Mesothelial cell of epicardium (in vitro differentiated cells): ENCODE measurements at regions not wholly inside any gene's neighbourhood (a gene's known extent, or its start where the extent isn't known, plus 50 kb on each side); places are given as distances from the start of the nearest gene placed in this dataset.

ENCODE experiments used
- DNase-seq, 2 experiments: peaks; one replicate each; pipeline ENCODE4 v3.0.0; 2021; ENCODE audit warnings: low spot score in 2 of 2; ENCODE audit not compliant: unreplicated experiment in 2 of 2
- H3K27ac Mint-ChIP-seq: 2 replicates; pipeline ENCODE4 v1.8.0; 2021; ENCODE audit warnings: mixed read lengths
- H3K27me3 Mint-ChIP-seq: 2 replicates; pipeline ENCODE4 v1.8.0; 2021; ENCODE audit warnings: low read depth, mixed read lengths
- H3K36me3 Mint-ChIP-seq: 2 replicates; pipeline ENCODE4 v1.8.0; 2021; ENCODE audit warnings: mixed read lengths
- H3K4me1 Mint-ChIP-seq: 2 replicates; pipeline ENCODE4 v1.8.0; 2021; ENCODE audit warnings: mixed read lengths
- H3K4me3 Mint-ChIP-seq: 2 replicates; pipeline ENCODE4 v1.8.0; 2021; ENCODE audit warnings: mild to moderate bottlenecking, moderate library complexity, mixed read lengths
- H3K9me3 Mint-ChIP-seq: 2 replicates; pipeline ENCODE4 v1.8.0; 2021; ENCODE audit warnings: mixed read lengths
- TF ChIP-seq, protein P1 (sequence below): fragments of 200-600 bp; sonication (generic); IDR thresholded peaks from one replicate; pipeline ENCODE4 v1.5.0; 2021; ENCODE audit warnings: antibody characterized with exemption; ENCODE audit not compliant: unreplicated experiment

DNA sequence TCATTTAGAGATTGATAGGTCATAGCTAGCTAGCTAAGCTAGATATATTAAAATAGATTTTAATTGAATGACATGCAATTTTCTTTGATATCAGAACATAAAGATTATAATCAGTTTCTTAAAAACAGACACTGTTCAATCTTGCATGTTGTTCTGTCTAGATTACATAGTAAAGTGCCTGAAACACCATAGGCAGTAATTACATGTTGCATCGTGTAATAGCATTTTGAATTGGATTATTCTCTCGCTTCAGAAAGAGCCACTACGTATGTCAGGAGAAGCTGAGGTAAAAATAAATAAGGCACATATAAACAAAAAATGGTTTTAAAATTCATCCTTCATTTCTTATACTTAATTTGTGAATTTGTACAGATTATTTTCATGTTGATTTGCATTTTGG is 148.0 kb upstream of the CDH12 start:
- Mint-ChIP-seq H3K9me3 (no peaks in the 10 kb centered on the region), H3K4me1 (no peaks in the 10 kb centered on the region), H3K27ac (no peak overlapping the region), H3K36me3 (no peaks in the 10 kb centered on the region), H3K27me3 (peaks cover 10% of the 10 kb centered on the region), H3K4me3 (no peak overlapping the region)
- TF ChIP-seq, protein P1, sequence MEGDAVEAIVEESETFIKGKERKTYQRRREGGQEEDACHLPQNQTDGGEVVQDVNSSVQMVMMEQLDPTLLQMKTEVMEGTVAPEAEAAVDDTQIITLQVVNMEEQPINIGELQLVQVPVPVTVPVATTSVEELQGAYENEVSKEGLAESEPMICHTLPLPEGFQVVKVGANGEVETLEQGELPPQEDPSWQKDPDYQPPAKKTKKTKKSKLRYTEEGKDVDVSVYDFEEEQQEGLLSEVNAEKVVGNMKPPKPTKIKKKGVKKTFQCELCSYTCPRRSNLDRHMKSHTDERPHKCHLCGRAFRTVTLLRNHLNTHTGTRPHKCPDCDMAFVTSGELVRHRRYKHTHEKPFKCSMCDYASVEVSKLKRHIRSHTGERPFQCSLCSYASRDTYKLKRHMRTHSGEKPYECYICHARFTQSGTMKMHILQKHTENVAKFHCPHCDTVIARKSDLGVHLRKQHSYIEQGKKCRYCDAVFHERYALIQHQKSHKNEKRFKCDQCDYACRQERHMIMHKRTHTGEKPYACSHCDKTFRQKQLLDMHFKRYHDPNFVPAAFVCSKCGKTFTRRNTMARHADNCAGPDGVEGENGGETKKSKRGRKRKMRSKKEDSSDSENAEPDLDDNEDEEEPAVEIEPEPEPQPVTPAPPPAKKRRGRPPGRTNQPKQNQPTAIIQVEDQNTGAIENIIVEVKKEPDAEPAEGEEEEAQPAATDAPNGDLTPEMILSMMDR = no peak
- no peak for DNase-seq

DNA sequence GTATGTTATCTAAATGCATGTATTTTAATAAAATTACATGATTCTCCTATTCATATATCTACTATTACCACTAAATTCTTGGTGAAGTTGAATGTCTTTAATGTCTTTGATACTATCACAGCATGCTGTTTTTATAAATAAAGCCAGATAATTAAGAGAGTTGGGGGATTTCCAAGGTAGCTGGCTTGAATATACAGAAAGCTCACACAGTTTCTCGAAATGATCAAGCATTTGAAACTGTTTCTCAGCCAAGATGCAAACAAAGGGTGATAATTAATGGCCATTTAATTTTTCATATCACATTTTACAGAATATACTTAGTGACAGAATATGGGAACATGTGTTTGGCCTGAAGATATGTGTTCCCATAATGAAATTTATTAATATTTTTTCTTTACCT is 145.6 kb upstream of the CDH12 start:
- no peak overlapping the region for H3K4me3 Mint-ChIP-seq
- no peak overlapping the region for H3K27ac Mint-ChIP-seq
- no peak for DNase-seq
- TF ChIP-seq, protein P1 = no peak
- H3K4me1 Mint-ChIP-seq = no peaks in the 10 kb centered on the region
- H3K36me3 Mint-ChIP-seq = no peaks in the 10 kb centered on the region
- no peaks in the 10 kb centered on the region for H3K9me3 Mint-ChIP-seq
- peaks cover 10% of the 10 kb centered on the region for H3K27me3 Mint-ChIP-seq

DNA sequence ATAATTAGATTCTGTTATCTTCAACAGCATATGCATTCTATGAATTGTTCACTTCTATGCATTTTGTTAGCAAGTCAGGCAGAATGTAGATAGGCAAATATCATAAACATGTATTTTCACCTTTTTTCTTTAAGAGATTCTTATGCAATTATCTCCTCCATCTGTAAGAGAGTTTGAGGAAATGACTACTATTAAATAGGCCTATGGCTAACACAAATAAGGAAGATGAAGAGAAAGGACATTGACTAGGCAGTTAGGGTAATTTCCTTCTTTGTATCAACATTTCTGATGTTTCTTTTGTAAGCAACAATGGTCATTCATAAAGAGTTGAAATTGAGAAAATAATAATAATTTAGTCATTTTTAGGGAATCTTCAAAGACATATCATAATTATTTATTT is 145.2 kb upstream of the CDH12 start:
- H3K9me3 Mint-ChIP-seq = no peaks in the 10 kb centered on the region

DNA sequence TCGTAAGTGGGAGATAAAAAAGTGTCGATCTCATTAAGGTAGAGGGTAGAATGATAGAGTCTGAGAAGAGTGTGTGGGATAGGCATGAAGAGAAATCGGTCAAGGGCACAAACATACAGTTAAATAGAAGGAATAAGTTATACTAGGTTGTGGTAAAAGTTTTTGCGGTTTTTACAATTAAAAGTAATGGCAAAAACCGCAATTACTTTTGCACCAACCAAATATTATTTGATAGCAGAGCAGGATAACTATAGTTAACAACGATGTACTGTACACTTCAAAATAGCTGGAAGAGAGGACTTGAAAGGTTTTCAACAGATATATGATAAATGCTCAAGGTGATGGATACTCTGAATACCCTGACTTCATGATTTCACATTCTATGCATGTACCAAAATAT is 135.8 kb upstream of the CDH12 start:
- DNase-seq = no peak
- Mint-ChIP-seq H3K27ac (no peak overlapping the region), H3K27me3 (no peaks in the 10 kb centered on the region), H3K9me3 (peaks cover 9% of the 10 kb centered on the region), H3K36me3 (no peaks in the 10 kb centered on the region), H3K4me3 (no peak overlapping the region), H3K4me1 (no peaks in the 10 kb centered on the region)
- TF ChIP-seq, protein P1 = no peak

More for the DNA sequence above, 145.2 kb upstream of the CDH12 start:
- TF ChIP-seq, protein P1 = no peak
- H3K36me3 Mint-ChIP-seq = no peaks in the 10 kb centered on the region
- H3K4me1 Mint-ChIP-seq = no peaks in the 10 kb centered on the region
- H3K4me3 Mint-ChIP-seq = no peak overlapping the region
- no peak overlapping the region for H3K27ac Mint-ChIP-seq
- no peak for DNase-seq
- peaks cover 9% of the 10 kb centered on the region for H3K27me3 Mint-ChIP-seq

DNA sequence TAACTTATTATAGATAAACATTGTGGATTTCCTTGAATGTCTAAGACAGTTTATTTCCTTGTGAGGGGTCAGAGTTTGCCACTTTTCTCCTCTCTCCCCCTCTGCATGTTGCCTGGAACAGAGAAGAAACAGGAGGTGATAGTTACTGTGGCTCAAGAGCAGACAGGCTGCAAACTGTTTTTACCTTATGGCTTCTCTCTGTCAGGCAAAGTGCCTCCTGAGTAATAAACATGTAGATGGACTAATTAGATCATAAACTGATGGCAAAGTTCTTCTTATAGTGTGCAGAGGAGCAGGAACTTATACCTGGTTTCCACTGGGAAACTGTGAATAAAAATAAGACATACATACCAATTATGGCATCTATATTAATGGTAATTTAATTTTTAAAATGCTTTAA is 133.1 kb upstream of the CDH12 start:
- H3K4me3 Mint-ChIP-seq = no peak overlapping the region

More for the DNA sequence above, 133.1 kb upstream of the CDH12 start:
- H3K36me3 Mint-ChIP-seq = no peaks in the 10 kb centered on the region
- H3K4me1 Mint-ChIP-seq = no peaks in the 10 kb centered on the region
- H3K9me3 Mint-ChIP-seq = peaks cover 3% of the 10 kb centered on the region
- TF ChIP-seq, protein P1 = no peak
- H3K27ac Mint-ChIP-seq = no peak overlapping the region
- no peaks in the 10 kb centered on the region for H3K27me3 Mint-ChIP-seq
- DNase-seq = no peak
